HG03571 (cell line): ENCODE measurements at regions not wholly inside any gene's neighbourhood (a gene's known extent, or its start where the extent isn't known, plus 50 kb on each side); places are given as distances from the start of the nearest gene placed in this dataset.

ENCODE experiments used
- ATAC-seq: cut with Tn5 transposase; IDR thresholded peaks from one replicate; pipeline ENCODE4 v1.9.1; 2021; ENCODE audit not compliant: unreplicated experiment

DNA sequence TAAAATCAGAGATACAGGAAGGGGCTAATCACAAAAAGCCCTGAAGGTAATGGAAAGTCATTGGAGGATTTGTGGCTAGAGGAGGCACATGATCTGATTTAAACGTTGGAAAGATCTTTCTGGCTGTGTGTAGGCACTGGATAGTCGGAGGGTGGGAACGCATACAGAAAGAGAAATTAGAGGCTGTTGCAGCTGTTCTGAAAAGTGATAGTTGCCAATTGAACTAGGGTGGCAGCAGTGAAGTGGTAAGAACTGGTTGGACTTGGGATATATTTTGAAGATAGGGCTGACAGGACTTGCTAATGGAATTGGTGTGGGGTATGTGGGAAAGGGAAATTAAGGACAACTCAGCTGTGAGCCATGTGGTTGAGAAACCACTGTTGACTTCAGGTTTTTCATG is 223.6 kb downstream of the OGFRL1 start:
- no peak for ATAC-seq

- ATAC-seq, result no peak
Measured at GRCh38 chr6:71513036-71513435, 224.4 kb downstream of the OGFRL1 start.

DNA sequence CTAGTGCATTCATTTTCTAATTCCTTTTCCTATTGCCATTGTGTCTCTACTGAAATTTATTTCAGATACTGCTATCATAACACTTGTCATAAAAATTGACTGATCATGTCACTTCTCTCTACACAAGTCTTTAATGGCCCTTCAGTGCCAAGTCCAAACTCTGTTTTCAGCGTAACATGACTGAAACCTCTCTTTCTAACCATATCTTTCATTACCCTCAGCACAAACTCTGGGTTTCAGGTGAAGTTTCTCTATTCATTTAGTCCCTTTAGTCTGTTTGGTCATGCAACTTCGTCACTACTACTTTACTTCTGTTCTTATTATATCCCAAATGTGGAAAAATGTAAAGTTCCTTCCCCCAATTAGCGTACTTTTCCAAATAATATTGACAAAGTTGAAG is 234.9 kb downstream of the OGFRL1 start:
- ATAC-seq, result no peak

DNA sequence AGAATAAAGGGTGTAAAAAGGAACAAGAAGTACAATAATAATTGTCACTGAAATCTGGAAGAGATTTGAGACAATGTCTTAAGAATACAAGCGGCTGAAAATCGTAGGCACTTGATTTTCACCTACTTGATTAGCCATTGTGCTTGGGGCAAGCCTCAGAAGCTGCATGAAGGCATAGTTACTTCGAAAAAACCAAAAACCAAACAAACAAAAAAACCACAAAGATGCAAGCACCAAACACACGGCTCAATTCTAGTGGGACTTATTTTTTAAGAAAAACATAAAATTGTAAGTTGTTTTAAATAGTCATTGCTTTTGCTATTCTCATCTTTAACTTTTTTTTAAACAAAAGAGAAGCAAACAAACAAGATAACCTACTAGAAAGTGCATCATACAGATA is 235.6 kb downstream of the OGFRL1 start:
- no peak for ATAC-seq

DNA sequence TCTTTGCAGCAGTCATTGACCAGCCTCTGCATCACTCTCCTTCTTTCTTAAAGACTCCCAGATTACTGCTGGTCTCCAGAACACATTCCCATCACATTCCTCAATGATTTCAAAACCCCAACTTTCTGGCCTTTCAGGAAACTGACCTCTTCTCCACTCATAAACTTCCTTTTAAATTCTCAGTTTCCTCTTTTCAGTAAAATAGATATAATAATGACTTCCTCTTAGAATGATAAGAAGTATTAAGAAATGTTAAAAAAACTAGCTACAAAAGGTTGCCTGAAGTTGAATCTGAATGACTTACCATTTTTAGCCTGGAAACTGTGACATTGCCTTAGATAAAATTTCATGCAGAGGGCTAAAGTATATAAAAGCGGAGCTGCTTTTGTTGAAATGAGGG is 239.3 kb downstream of the OGFRL1 start:
- no peak for ATAC-seq

DNA sequence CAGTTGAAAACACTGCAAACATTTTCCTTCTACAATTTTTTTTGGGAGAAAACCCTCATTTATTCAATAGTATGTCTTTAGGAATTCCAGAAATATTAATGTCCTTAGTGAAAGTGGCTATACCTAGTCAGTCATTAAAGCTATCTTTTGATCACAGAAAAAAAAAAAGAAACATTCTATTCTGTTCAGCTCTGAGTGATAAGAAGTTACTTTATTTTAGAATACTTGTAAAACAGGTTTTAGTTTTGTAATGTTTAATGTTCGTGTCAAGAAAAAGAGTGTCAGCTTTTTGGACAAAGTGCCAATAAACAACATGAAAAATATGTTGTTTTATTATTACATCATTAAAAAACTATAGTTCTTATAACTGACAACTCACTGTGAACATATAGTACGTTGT is 240.4 kb downstream of the OGFRL1 start:
- ATAC-seq, result no peak

GRCh38 chr6:71529769-71530168 is 241.2 kb downstream of the OGFRL1 start:
- ATAC-seq, result no peak

GRCh38 chr6:71531006-71531405 is 242.4 kb downstream of the OGFRL1 start:
- no peak for ATAC-seq

GRCh38 chr6:71531841-71532240 is 243.2 kb downstream of the OGFRL1 start:
- ATAC-seq, result no peak

DNA sequence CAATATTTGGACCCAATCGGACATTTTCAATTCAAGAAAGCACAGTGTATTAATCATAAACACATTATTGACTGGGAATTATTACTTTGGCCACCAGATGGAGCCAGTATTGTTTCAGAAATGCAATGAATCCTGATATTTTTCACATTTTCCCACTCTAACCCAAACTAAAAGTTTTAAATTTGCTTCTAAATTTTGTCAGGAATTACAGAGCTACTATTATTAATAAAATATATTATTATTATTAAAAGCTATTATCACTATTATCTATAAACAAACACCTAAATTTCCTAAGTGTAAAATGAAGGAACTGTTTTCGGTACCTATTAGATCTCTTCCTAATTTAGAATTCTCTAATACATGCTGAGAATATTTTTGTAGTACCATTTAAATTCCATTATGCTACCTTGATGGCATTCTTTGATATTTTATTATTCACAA is 245.3 kb downstream of the OGFRL1 start:
- no peak for ATAC-seq

DNA sequence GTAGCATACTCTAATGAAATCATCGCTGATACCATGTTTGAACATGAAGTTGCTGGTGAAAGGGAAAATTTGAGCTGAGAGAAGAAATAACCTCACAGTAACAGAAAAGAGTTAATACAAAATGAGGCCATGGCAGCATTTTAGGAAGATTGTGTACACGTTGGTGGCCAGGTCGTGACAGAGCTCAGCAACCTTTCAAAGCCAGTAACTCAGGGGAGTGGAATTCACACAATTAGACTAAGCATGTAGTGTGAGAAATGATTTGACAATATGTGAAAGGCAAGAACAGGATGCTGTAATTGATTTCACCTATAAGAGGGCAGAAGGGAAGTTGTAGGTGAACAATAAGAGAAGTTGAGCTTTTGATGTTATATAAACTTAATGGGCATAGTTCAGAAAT is 246.3 kb downstream of the OGFRL1 start:
- ATAC-seq, result no peak

- ATAC-seq, result no peak
Measured at GRCh38 chr6:71537717-71538116, 249.1 kb downstream of the OGFRL1 start.

DNA sequence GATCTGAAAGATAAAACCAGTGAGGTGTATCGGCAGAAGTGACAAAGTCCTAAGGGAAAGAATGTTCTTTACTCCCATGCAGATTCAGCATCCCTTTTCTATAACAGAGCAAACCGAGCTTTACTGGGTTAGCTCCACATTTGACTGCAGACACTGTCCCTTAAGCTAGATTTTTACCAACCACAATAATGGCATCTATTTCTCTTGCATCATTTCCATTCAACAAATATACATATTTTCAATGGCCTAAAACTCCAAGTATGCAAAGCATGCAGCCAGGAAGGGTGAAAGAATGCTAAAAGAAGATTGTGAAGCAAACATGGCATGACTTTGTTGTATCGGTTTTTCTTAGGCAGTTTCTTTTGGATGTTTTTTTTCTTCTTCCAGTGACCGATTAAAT is 255.4 kb downstream of the OGFRL1 start:
- no peak for ATAC-seq

- no peak for ATAC-seq
Measured at GRCh38 chr6:71544906-71545305, 256.3 kb downstream of the OGFRL1 start.

DNA sequence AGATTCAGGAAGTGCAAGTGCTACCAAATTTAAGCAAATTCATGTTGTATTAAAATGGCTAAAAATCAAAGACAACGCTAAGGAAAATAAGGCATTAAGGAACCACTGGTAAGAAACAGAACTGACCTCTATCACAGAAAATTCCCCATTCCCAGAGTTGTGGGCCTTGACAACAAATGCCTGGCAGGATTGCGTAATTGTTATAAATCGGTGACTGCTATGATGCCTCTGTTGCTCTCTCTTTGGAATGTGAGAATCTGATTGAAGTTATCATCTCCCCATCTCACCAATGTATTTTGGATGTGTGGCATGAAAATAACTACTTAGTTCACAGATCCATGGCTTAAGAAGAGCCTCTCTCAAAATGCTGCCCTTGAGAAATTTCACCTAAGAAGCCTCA is 257.3 kb downstream of the OGFRL1 start:
- no peak for ATAC-seq

GRCh38 chr6:71551798-71552197 is 263.2 kb downstream of the OGFRL1 start:
- ATAC-seq, result no peak

- ATAC-seq, result no peak
Measured at GRCh38 chr6:71556141-71556540, 267.5 kb downstream of the OGFRL1 start.

GRCh38 chr6:71558974-71559373 is 270.4 kb downstream of the OGFRL1 start:
- ATAC-seq, result no peak

GRCh38 chr6:71567562-71567961 is 279.0 kb downstream of the OGFRL1 start:
- no peak for ATAC-seq

GRCh38 chr6:71577766-71578165 is 289.2 kb downstream of the OGFRL1 start:
- no peak for ATAC-seq

DNA sequence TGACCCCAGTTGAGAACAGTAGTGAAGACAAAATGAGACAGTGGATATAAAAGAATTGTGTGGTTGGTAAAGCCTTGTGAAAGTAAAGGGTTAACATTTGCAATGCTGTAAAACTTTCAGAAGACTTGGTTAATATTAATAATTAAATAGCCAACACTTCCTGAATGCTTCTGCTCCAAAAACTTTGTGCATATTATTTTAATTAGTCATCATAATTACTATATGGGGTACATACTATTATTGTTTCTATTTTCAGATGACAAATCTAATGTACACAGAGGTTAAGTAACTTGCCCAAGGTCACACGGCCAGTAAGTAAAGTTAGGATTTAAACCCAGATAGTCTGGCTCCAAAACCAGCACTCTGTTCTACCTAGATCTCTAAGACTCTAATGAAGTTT is 291.3 kb downstream of the OGFRL1 start:
- ATAC-seq, result no peak

DNA sequence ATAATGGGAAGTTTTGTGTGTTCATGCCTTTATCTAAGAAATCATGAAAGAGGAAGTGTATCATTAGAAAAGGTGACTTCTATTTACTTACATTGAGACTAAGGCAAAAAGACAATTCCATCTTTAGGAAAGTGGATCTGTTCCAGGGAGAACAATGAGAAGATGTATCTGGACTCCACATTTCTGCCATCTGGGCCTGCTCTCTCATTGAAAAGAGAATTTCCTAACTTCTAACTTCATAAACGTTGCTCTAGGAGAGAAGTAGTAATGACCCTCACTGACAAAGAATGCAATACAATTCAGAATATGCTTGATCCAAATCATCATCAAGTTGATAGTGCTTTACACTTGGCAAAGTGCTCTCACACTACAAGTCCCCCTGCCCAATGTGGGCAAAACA is 294.2 kb downstream of the OGFRL1 start:
- ATAC-seq, result no peak

DNA sequence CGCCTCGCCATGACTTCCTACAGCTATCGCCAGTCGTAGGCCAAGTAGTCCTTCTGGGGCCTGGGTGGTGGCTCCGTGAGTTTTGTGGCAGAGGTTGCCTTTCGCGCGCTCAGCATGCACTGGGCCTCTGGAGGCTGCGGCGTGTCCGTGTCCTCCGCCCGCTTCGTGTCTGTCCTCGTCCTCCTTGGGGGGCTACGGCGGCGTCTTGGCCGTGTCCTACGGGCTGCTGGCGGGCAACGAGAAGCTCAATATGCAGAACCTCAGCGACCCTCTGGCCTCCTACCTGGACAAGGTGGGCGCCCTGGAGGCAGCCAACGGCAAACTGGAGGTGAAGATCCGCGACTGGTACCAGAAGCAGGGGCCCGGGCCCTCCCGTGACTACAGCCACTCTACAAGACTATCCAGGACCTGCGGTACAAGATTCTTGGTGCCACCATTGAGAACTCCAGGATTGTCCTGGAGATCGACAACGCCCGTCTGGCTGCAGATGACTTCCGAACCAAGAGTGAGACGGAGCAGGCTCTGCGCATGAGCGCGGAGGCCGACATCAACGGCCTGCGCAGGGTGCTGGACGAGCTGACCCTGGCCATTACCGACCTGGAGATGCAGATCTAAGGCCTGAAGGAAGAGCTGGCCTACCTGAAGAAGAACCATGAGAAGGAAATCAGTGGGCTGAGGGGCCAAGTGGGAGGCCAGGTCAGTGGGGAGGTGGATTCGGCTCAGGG is 296.3 kb downstream of the OGFRL1 start:
- no peak for ATAC-seq
